H9 (cell line): ENCODE measurements at regions not wholly inside any gene's neighbourhood (a gene's known extent, or its start where the extent isn't known, plus 50 kb on each side); places are given as distances from the start of the nearest gene placed in this dataset.

ENCODE experiments used
- DNase-seq: peaks from one replicate; pipeline ENCODE4 v3.0.0-alpha.2; 2017
- H2AFZ ChIP-seq: one replicate; pipeline ENCODE4 v1.6.1; 2013; ENCODE audit warnings: mild to moderate bottlenecking, low read length, control low read depth, moderate library complexity
- H2AK5ac ChIP-seq: 2 replicates; pipeline ENCODE4 v1.6.1; 2013; ENCODE audit warnings: low read length, control low read depth, mixed read lengths; ENCODE audit not compliant: insufficient read length
- H2BK120ac ChIP-seq: one replicate; pipeline ENCODE4 v1.6.1; 2013; ENCODE audit warnings: low read depth, mild to moderate bottlenecking, low read length, control low read depth, inconsistent platforms; ENCODE audit not compliant: poor library complexity, severe bottlenecking
- H2BK12ac ChIP-seq: 2 replicates; pipeline ENCODE4 v1.6.1; 2013; ENCODE audit warnings: low read length, control low read depth, mixed read lengths, low read depth; ENCODE audit not compliant: insufficient read length
- H2BK15ac ChIP-seq: 2 replicates; pipeline ENCODE4 v1.6.1; 2013; ENCODE audit warnings: low read depth, low read length, control low read depth
- H2BK20ac ChIP-seq: one replicate; pipeline ENCODE4 v1.6.1; 2013; ENCODE audit warnings: low read depth, mild to moderate bottlenecking, low read length, control low read depth, inconsistent platforms; ENCODE audit not compliant: poor library complexity, severe bottlenecking
- H2BK5ac ChIP-seq: 2 replicates; pipeline ENCODE4 v1.6.1; 2013; ENCODE audit warnings: low read length, control low read depth, mixed read lengths; ENCODE audit not compliant: insufficient read length
- H3K14ac ChIP-seq: 2 replicates; pipeline ENCODE4 v1.6.1; 2013; ENCODE audit warnings: low read length, control low read depth; ENCODE audit not compliant: insufficient read depth
- H3K18ac ChIP-seq: 2 replicates; pipeline ENCODE4 v1.6.1; 2013; ENCODE audit warnings: low read depth, mild to moderate bottlenecking, mixed read lengths, low read length, control low read depth; ENCODE audit not compliant: insufficient read length
- H3K23ac ChIP-seq: 2 replicates; pipeline ENCODE4 v1.6.1; 2013; ENCODE audit warnings: low read length, control low read depth, mixed read lengths, low read depth; ENCODE audit not compliant: insufficient read length
- H3K23me2 ChIP-seq: 2 replicates; pipeline ENCODE4 v1.6.1; 2013; ENCODE audit warnings: low read depth, mild to moderate bottlenecking, mixed read lengths, low read length, control low read depth; ENCODE audit not compliant: insufficient read length, poor library complexity, severe bottlenecking
- H3K27ac ChIP-seq: 2 replicates; pipeline ENCODE4 v1.5.1; 2013; ENCODE audit warnings: low read length, control low read depth, mixed read lengths, low read depth; ENCODE audit not compliant: insufficient read length
- H3K27me3 ChIP-seq: 2 replicates; pipeline ENCODE4 v1.6.1; 2013; ENCODE audit warnings: low read length, control low read depth, inconsistent platforms; ENCODE audit not compliant: insufficient read depth
- H3K4ac ChIP-seq: 2 replicates; pipeline ENCODE4 v1.6.1; 2013; ENCODE audit warnings: low read depth, mild to moderate bottlenecking, control low read depth, inconsistent platforms, low read length, moderate library complexity
- H3K4me1 ChIP-seq: 2 replicates; pipeline ENCODE4 v1.6.1; 2013; ENCODE audit warnings: low read length, control low read depth, inconsistent platforms; ENCODE audit not compliant: insufficient read depth
- H3K4me2 ChIP-seq: 2 replicates; pipeline ENCODE4 v1.6.1; 2013; ENCODE audit warnings: low read length, control low read depth, mixed read lengths; ENCODE audit not compliant: insufficient read length, insufficient read depth
- H3K56ac ChIP-seq: 2 replicates; pipeline ENCODE4 v1.6.1; 2013; ENCODE audit warnings: low read depth, mild to moderate bottlenecking, mixed read lengths, low read length, control low read depth; ENCODE audit not compliant: insufficient read length
- H3K79me1 ChIP-seq: 2 replicates; pipeline ENCODE4 v1.6.1; 2013; ENCODE audit warnings: low read depth, mild to moderate bottlenecking, moderate library complexity, low read length, control low read depth, inconsistent platforms; ENCODE audit not compliant: insufficient read depth, poor library complexity, severe bottlenecking
- H3K79me2 ChIP-seq: 2 replicates; pipeline ENCODE4 v1.6.1; 2013; ENCODE audit warnings: low read length, control low read depth, inconsistent platforms; ENCODE audit not compliant: insufficient read depth
- H3K9ac ChIP-seq: 2 replicates; pipeline ENCODE4 v1.6.1; 2013; ENCODE audit warnings: low read length, control low read depth, mixed read lengths; ENCODE audit not compliant: insufficient read length; ENCODE audit errors: extremely low read depth
- H3K9me3 ChIP-seq: one replicate; pipeline ENCODE4 v1.6.1; 2013; ENCODE audit warnings: low read depth, low read length, inconsistent platforms; ENCODE audit not compliant: control insufficient read depth
- H3T11ph ChIP-seq: one replicate; pipeline ENCODE4 v1.6.1; 2013; ENCODE audit warnings: mild to moderate bottlenecking, low read length, control low read depth, inconsistent platforms
- H4K20me1 ChIP-seq: one replicate; pipeline ENCODE4 v1.6.1; 2013; ENCODE audit not compliant: control insufficient read depth, insufficient read length, insufficient read depth
- H4K5ac ChIP-seq: 2 replicates; pipeline ENCODE4 v1.6.1; 2013; ENCODE audit warnings: low read depth, mild to moderate bottlenecking, mixed read lengths, low read length, control low read depth; ENCODE audit not compliant: insufficient read length
- H4K8ac ChIP-seq: replicated peaks from 2 replicates; pipeline ENCODE4 v1.6.1; 2013; ENCODE audit warnings: low read length, control low read depth, mixed read lengths, low read depth; ENCODE audit not compliant: insufficient read length
- H4K91ac ChIP-seq: 2 replicates; pipeline ENCODE4 v1.6.1; 2013; ENCODE audit warnings: low read depth, mild to moderate bottlenecking, moderate library complexity, mixed read lengths, low read length, control low read depth; ENCODE audit not compliant: insufficient read length
- H3K27ac Mint-ChIP-seq, 3 experiments: 2 replicates in 2 of 3; 3 replicates in 1 of 3; pipeline ENCODE4 v1.8.0; 2020 to 2021; ENCODE audit warnings: mixed read lengths in 3 of 3, mild to moderate bottlenecking in 1 of 3, moderate library complexity in 1 of 3
- H3K27me3 Mint-ChIP-seq: 2 replicates; pipeline ENCODE4 v1.8.0; 2021; ENCODE audit warnings: low read depth, mild to moderate bottlenecking, moderate library complexity, mixed read lengths
- H3K36me3 Mint-ChIP-seq, 3 experiments: 2 replicates in 2 of 3; 3 replicates in 1 of 3; pipeline ENCODE4 v1.8.0; 2020 to 2021; ENCODE audit warnings: low read depth in 3 of 3, mixed read lengths in 3 of 3; ENCODE audit not compliant: insufficient read depth in 1 of 3
- H3K4me1 Mint-ChIP-seq, 2 experiments: 2 replicates each; pipeline ENCODE4 v1.8.0; 2020; ENCODE audit warnings: mixed read lengths in 2 of 2
- H3K4me3 Mint-ChIP-seq, 2 experiments: 2 replicates in 1 of 2; 3 replicates in 1 of 2; pipeline ENCODE4 v1.8.0; 2020 to 2021; ENCODE audit warnings: mild to moderate bottlenecking in 2 of 2, mixed read lengths in 2 of 2, moderate library complexity in 1 of 2
- H3K9me3 Mint-ChIP-seq, 2 experiments: 2 replicates in 1 of 2; 3 replicates in 1 of 2; pipeline ENCODE4 v1.8.0; 2020; ENCODE audit warnings: mild to moderate bottlenecking in 2 of 2, mixed read lengths in 2 of 2, moderate library complexity in 1 of 2
- CTCF ChIP-seq: fragments of 200-600 bp; sonication (generic); conservative IDR thresholded peaks from 3 replicates; pipeline ENCODE4 v1.8.0; 2021; ENCODE audit warnings: antibody characterized with exemption, mild to moderate bottlenecking
- WGBS: extraction: QIAGEN DNeasy Blood & Tissue Kit; methylation state at CpG from one replicate; pipeline ENCODE4 v1.1.7; 2013; ENCODE audit warnings: missing lambda C conversion rate, low lambda C conversion rate, mixed read lengths; ENCODE audit not compliant: insufficient read length; ENCODE audit errors: extremely low coverage; 5-methylcytosine and 5-hydroxymethylcytosine counted together

- H4K5ac ChIP-seq = no peak overlapping the region
- no peak overlapping the region for H3K9ac ChIP-seq
- H2BK20ac ChIP-seq = no peak overlapping the region
- H3K56ac ChIP-seq = no peak overlapping the region
- no peaks in the 10 kb centered on the region for H3K9me3 ChIP-seq
- Mint-ChIP-seq H3K36me3 (peaks cover 8 to 14% (median 10%) of the 10 kb centered on the region in 3 experiments), H3K4me1 (peaks cover 5 to 6% of the 10 kb centered on the region in 2 experiments), H3K27me3 (no peaks in the 10 kb centered on the region), H3K9me3 (peaks cover 10 to 11% of the 10 kb centered on the region in 2 experiments; a peak in 4 of 5 replicates), H3K4me3 (no peak overlapping the region), H3K27ac (no peak overlapping the region)
- no peak for DNase-seq
- H2BK15ac ChIP-seq = no peak overlapping the region
- no peak overlapping the region for H3K23ac ChIP-seq
- no peak overlapping the region for H2AK5ac ChIP-seq
- whole genome bisulfite sequencing = no CpG with 5 or more reads among the region's 3 CpGs
- no peaks in the 10 kb centered on the region for H3K27me3 ChIP-seq
- H3K4me1 ChIP-seq = no peaks in the 10 kb centered on the region
- no peak overlapping the region for H3K14ac ChIP-seq
- no peak overlapping the region for H3K18ac ChIP-seq
- H4K8ac ChIP-seq = no peak overlapping the region
- no peak overlapping the region for H3K4ac ChIP-seq
- H4K91ac ChIP-seq = no peak overlapping the region
- H3K4me2 ChIP-seq = no peak overlapping the region
- H3T11ph ChIP-seq = no peak overlapping the region
- no peak overlapping the region for H2BK120ac ChIP-seq
- no peak for TF ChIP-seq CTCF
- no peak overlapping the region for H2AFZ ChIP-seq
- H4K20me1 ChIP-seq = no peaks in the 10 kb centered on the region
- H3K79me2 ChIP-seq = no peaks in the 10 kb centered on the region
- no peak overlapping the region for H2BK12ac ChIP-seq
- H3K27ac ChIP-seq = no peak overlapping the region
- H2BK5ac ChIP-seq = no peak overlapping the region
- no peaks in the 10 kb centered on the region for H3K23me2 ChIP-seq
- no peaks in the 10 kb centered on the region for H3K79me1 ChIP-seq
Measured at GRCh38 chr3:25166016-25166415, 262.0 kb upstream of the RARB start.
